Activated CD4-positive, alpha-beta T cell treated with anti-CD3 and anti-CD28 coated beads for 36 hours (primary cell): ENCODE measurements at regions not wholly inside any gene's neighbourhood (a gene's known extent, or its start where the extent isn't known, plus 50 kb on each side); places are given as distances from the start of the nearest gene placed in this dataset.
"Not testable (repeated sequence)": the region's sequence is repeated elsewhere in the genome, so short reads cannot be mapped to it uniquely, and the experiment has no call there.

Experiments used
- ATAC-seq: fragments of 200-7000 bp; cut with Tn5 transposase; one replicate; pipeline ENCODE4 v1.10.0; 2021; ENCODE audit warnings: mild to moderate bottlenecking, moderate library complexity
- CTCF ChIA-PET: fragments of 350-600 bp; sonication (Branson Sonifier 250); formaldehyde crosslinking; loops from one replicate; lab custom pipeline; 2021; ENCODE audit warnings: antibody characterized with exemption; lab: Charles Lee
- POLR2A ChIA-PET: fragments of 350-600 bp; sonication (Branson Sonifier 250); formaldehyde crosslinking; loops from one replicate; lab custom pipeline; 2021; ENCODE audit warnings: antibody characterized with exemption, inconsistent platforms; lab: Charles Lee
- DNase-seq: peaks from one replicate; pipeline ENCODE4 v3.0.0-alpha.2; 2020
- H3K27ac Mint-ChIP-seq: one replicate; pipeline ENCODE4 v1.8.0; 2021; ENCODE audit warnings: mixed read lengths
- H3K27me3 Mint-ChIP-seq: one replicate; pipeline ENCODE4 v1.8.0; 2021; ENCODE audit warnings: mixed read lengths
- H3K36me3 Mint-ChIP-seq: one replicate; pipeline ENCODE4 v1.8.0; 2021; ENCODE audit warnings: low read depth, mixed read lengths
- H3K4me1 Mint-ChIP-seq: one replicate; pipeline ENCODE4 v1.8.0; 2021; ENCODE audit warnings: mixed read lengths
- H3K4me3 Mint-ChIP-seq: one replicate; pipeline ENCODE4 v1.8.0; 2021; ENCODE audit warnings: mild to moderate bottlenecking, moderate library complexity, mixed read lengths
- H3K9me3 Mint-ChIP-seq: one replicate; pipeline ENCODE4 v1.8.0; 2021; ENCODE audit warnings: low read depth, mixed read lengths
- intact Hi-C, 2 experiments: fragments of 100-400 bp; cut with DNase I in 1 of 2; cut with micrococcal nuclease in 1 of 2; formaldehyde crosslinking; loops; one replicate each; pipeline versions ENCODE4 v1.14.2 to v1.15.1; 2022 to 2024; cut with DNase I, micrococcal nuclease

DNA sequence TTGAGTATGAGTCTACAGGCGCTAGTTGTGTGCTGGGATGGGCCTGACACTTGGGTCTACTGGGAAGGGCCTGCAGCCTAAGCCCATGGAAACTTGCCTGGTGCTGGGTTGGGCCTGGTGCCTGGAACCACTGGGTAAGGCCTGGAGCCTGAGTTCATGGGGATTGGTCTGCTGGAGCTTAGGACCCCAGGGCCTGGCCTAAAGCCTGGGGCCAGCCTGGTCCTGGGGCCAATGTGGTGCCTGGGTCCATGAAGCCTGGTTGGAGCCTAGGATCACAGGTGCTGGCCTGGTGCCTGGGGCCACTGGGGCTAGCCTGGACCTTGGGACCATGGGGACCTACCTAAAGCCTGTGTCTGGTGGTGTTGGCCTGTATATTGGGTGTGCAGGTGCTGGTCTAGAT is 270.3 kb upstream of the GRIA3 start:
- no peak for DNase-seq
- H3K36me3 Mint-ChIP-seq: no peaks in the 10 kb centered on the region
- POLR2A ChIA-PET: no interaction called here
- no peak for ATAC-seq
- H3K27ac Mint-ChIP-seq: no peak overlapping the region
- H3K9me3 Mint-ChIP-seq: no peaks in the 10 kb centered on the region
- intact Hi-C loops: no loop called here
- H3K4me3 Mint-ChIP-seq: no peak overlapping the region
- CTCF ChIA-PET: no interaction called here
- H3K27me3 Mint-ChIP-seq: no peaks in the 10 kb centered on the region
- H3K4me1 Mint-ChIP-seq: no peaks in the 10 kb centered on the region

DNA sequence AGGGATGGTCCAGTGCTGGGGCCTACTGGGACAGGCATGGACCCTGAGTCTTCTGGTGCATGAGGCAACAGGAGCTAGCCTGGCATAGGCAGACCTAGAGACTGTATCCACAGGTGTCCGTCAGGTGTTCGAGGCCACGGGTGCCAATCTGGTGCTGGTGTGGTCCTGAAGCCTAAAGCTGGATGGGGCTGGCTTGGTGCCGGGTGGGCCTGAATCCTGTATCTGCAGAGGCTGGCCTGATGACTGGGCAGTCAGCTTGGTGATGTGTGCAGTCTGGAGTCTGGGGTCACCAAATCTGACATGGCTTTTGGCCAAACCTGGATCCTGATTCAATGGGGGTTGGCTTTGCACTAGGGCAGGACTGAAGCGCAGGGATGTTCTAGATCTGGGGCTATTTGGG is 269.8 kb upstream of the GRIA3 start:
- no peak for DNase-seq
- H3K4me1 Mint-ChIP-seq: no peaks in the 10 kb centered on the region
- intact Hi-C loops: no loop called here
- H3K4me3 Mint-ChIP-seq: no peak overlapping the region
- ChIA-PET CTCF (no interaction called here), POLR2A (no interaction called here)
- no peak overlapping the region for H3K27ac Mint-ChIP-seq
- no peaks in the 10 kb centered on the region for H3K9me3 Mint-ChIP-seq
- H3K27me3 Mint-ChIP-seq: no peaks in the 10 kb centered on the region
- no peaks in the 10 kb centered on the region for H3K36me3 Mint-ChIP-seq
- no peak for ATAC-seq

DNA sequence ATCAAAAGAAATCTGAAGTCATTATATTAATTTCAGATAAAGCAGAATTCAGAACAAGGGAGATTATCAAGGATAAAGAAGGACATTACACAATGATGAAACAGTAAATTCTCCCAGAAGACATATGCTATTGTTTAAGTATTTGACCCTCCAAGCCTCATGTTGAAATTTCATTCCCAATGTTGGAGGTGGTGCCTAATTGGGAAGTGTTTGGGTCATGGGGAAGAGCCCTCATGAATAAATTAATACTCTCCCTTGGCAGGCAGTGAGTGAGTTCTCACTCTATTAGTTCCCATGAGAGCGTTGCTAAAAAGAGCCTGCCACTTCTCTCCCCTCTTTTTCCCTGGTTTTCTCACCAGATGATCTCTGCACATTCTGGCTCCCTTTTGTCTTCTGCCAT is 249.9 kb upstream of the GRIA3 start:
- Mint-ChIP-seq H3K4me1 (no peaks in the 10 kb centered on the region), H3K36me3 (no peaks in the 10 kb centered on the region), H3K27ac (no peak overlapping the region), H3K9me3 (peaks cover 3% of the 10 kb centered on the region), H3K4me3 (no peak overlapping the region), H3K27me3 (no peaks in the 10 kb centered on the region)
- ChIA-PET CTCF (no interaction called here), POLR2A (no interaction called here)
- no peak for DNase-seq
- ATAC-seq: no peak
- intact Hi-C loops: no loop called here

DNA sequence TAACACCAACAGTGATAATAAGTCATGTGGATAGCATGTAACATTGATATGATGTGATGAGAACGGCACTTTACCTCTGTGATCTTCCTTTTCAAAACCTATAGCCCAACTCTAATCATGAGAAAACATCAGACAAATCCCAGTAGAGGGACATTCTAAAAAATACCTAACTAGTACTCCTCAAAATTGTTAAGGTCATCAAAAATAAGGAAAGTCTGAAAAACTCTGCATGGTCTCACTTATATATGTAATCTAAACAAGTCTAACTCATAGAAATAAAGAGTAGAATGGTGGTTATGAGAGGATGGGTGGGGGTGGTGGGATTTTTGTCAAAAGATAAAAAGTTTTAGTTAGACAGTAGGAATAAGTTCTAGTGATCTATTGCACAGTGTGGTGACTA is 243.9 kb upstream of the GRIA3 start:
- H3K4me3 Mint-ChIP-seq: no peak overlapping the region
- no peak overlapping the region for H3K27ac Mint-ChIP-seq
- ATAC-seq (no peak), DNase-seq (no peak)
- intact Hi-C loops: no loop called here
- POLR2A ChIA-PET: no interaction called here
- H3K36me3 Mint-ChIP-seq: no peaks in the 10 kb centered on the region
- CTCF ChIA-PET: no interaction called here
- no peaks in the 10 kb centered on the region for H3K4me1 Mint-ChIP-seq
- no peaks in the 10 kb centered on the region for H3K27me3 Mint-ChIP-seq
- H3K9me3 Mint-ChIP-seq: no peaks in the 10 kb centered on the region

DNA sequence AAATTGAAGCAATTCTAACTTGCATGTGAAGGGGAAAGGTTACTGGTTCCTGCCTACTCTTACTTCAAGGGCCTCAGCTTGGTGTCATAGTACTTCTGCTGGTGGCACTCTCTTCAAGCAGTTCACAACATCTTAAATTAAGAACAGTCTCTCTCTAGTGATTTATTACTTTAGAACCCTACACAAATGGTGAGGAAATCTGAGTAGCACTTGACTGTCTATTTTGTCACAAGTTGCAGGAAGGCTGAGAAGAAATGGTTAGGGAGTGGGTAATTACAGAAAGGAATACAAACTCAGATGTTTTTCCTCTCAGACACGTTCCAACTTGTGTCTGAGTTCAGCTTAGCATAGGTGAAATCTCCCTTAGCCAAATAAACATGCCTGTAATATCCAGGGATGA is 242.3 kb upstream of the GRIA3 start:
- Mint-ChIP-seq H3K4me3 (no peak overlapping the region), H3K36me3 (no peaks in the 10 kb centered on the region), H3K27me3 (no peaks in the 10 kb centered on the region), H3K27ac (no peak overlapping the region), H3K9me3 (no peaks in the 10 kb centered on the region), H3K4me1 (no peaks in the 10 kb centered on the region)
- ATAC-seq (no peak), DNase-seq (no peak)
- intact Hi-C loops: no loop called here
- CTCF ChIA-PET: no interaction called here
- POLR2A ChIA-PET: no interaction called here

DNA sequence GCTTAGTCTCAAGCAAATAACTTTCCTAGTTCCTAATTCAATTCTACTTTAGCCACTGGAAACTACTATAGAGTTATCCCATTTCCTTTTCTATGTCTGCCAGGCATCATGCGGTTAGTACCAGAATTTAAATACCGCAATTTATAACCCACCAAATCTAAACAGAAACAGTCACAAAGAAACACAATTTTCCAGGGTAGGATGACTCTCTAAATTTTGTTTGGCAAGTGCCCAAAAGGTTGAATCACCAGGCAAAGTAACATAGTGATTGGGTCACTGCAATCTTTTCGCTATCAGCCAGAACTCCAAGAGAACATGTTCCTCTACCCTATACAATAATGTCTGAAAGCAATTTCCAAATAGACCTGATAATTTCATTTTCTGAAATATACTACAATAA is 240.2 kb upstream of the GRIA3 start:
- Mint-ChIP-seq H3K36me3 (no peaks in the 10 kb centered on the region), H3K4me1 (no peaks in the 10 kb centered on the region), H3K27me3 (no peaks in the 10 kb centered on the region), H3K9me3 (no peaks in the 10 kb centered on the region), H3K4me3 (no peak overlapping the region), H3K27ac (no peak overlapping the region)
- ATAC-seq: no peak
- CTCF ChIA-PET: interaction anchor here (0.7 to 1.0 kb wide), 2 partner anchors 34 to 128 kb away, joined by 3 read pairs; no protein-coding TSS in a partner anchor
- no peak for DNase-seq
- intact Hi-C loops: no loop called here
- POLR2A ChIA-PET: no interaction called here

DNA sequence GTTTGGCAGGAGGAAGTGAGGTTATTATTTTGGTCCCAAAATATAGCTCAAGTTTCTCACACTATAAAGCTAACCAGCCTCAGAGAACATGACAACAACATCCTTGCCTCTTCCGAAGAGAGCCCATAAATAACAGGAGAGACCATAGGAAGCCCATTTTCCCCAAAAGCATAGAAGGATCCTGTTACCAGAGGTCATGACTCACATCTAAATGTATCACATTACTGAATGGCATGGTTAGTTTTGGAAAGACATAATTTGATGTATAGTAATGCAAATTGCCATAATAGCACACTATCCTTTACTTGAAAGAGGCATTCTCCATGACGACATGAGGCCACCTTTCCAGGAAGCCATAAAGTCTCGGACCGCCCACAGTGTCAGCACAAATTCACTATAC is 238.8 kb upstream of the GRIA3 start:
- no peak for DNase-seq
- no peak overlapping the region for H3K4me3 Mint-ChIP-seq

DNA sequence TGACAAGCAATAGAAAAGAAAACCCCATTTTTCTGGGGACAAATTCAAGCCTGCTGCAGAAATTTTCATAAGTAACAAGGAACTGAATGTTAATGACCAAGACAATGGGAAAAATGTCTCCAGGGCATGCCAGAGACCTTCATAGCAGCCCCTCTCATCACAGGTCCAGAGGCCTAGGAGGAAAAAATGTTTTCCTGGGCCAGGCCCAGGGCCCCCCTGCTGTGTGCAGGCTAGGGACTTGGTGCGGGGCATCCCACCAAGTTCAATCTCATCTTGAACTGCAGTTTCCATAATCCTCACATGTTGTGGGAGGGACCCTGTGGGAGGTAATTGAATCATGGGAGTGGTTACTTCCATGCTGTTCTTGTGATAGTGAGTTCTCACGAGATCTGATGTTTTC is 211.5 kb upstream of the GRIA3 start:
- Mint-ChIP-seq H3K36me3 (no peaks in the 10 kb centered on the region), H3K4me3 (no peak overlapping the region), H3K27ac (no peak overlapping the region), H3K27me3 (no peaks in the 10 kb centered on the region), H3K4me1 (no peaks in the 10 kb centered on the region), H3K9me3 (peaks cover 6% of the 10 kb centered on the region)
- CTCF ChIA-PET: no interaction called here
- DNase-seq (no peak), ATAC-seq (no peak)
- POLR2A ChIA-PET: no interaction called here
- intact Hi-C loops: no loop called here

More for the DNA sequence above, 238.8 kb upstream of the GRIA3 start:
- H3K27ac Mint-ChIP-seq: no peak overlapping the region
- H3K36me3 Mint-ChIP-seq: no peaks in the 10 kb centered on the region
- no peaks in the 10 kb centered on the region for H3K27me3 Mint-ChIP-seq
- POLR2A ChIA-PET: no interaction called here
- ATAC-seq: no peak
- H3K4me1 Mint-ChIP-seq: no peaks in the 10 kb centered on the region
- no peaks in the 10 kb centered on the region for H3K9me3 Mint-ChIP-seq
- intact Hi-C loops: no loop called here
- CTCF ChIA-PET: no interaction called here

DNA sequence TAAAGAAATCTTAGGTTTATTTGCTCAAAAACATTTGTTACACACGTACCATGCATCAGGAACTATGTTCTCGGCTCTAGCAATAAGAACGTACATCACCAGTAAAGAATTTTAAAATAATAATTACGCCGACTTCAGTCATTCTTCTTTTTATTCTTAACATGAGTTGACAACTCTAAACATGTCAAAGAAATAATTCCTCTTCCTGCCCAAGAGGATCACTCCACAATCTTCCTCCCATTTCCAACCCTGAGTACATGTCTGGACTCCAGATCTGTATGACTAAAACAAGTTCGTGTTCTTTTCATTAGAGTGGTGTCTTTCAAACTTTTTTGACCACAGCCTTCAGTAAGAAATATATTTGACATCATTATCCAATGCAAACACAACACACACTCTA is 201.6 kb upstream of the GRIA3 start:
- Mint-ChIP-seq H3K9me3 (no peaks in the 10 kb centered on the region), H3K27me3 (no peaks in the 10 kb centered on the region), H3K4me3 (no peak overlapping the region), H3K4me1 (no peaks in the 10 kb centered on the region), H3K36me3 (no peaks in the 10 kb centered on the region), H3K27ac (no peak overlapping the region)
- ChIA-PET CTCF (no interaction called here), POLR2A (no interaction called here)
- intact Hi-C loops: no loop called here
- ATAC-seq: no peak
- DNase-seq: no peak

DNA sequence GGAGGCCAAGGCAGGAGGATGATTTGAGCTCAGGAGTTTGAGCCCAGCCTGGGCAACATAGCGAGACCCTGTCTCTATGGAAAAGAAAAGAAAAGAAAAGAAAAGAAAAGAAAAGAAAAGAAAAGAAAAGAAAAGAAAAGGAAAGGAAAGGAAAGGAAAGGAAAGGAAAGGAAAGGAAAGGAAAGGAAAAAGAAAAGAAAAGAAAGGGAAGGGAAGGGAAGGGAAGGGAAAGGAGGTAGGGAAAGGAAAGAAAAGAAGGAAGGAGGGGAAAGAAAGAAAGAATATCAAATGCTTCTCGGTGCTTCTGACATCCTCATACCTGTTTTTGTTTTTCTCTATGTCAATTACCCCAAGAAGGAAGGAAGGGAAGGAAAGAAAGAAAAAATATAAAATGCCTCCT is 181.2 kb upstream of the GRIA3 start:
- intact Hi-C loops, H3K9me3 Mint-ChIP-seq, H3K36me3 Mint-ChIP-seq, H3K4me1 Mint-ChIP-seq, POLR2A ChIA-PET, H3K27me3 Mint-ChIP-seq, ATAC-seq, DNase-seq, H3K4me3 Mint-ChIP-seq, H3K27ac Mint-ChIP-seq: not testable (repeated sequence)
- CTCF ChIA-PET: interaction anchor here (0.6 kb wide), 1 partner anchor 12 kb away, joined by 3 read pairs; no protein-coding TSS in a partner anchor

DNA sequence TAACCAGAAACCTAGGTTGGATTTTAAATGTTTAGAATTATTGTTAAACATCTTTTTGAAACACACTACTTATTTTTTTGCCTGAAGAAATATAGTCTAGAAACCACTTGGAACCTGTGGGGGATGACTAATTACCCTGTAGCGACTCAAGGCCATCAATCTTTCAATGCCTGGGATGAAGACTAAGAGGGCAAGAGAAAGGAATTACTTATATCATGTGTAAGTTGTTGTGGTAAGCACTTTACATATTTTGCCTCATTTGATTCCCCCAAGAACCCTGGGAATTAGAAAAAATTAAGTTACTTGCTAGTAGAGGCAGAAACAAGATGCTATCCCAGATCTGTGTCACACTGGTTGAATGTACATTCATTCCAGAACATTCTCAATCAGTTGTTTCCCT is 170.9 kb upstream of the GRIA3 start:
- DNase-seq (no peak), ATAC-seq (no peak)
- POLR2A ChIA-PET: no interaction called here
- no peak overlapping the region for H3K4me3 Mint-ChIP-seq
- CTCF ChIA-PET: no interaction called here
- intact Hi-C loops: no loop called here
- H3K27me3 Mint-ChIP-seq: no peaks in the 10 kb centered on the region
- H3K4me1 Mint-ChIP-seq: no peaks in the 10 kb centered on the region
- peaks cover 2% of the 10 kb centered on the region for H3K9me3 Mint-ChIP-seq
- no peak overlapping the region for H3K27ac Mint-ChIP-seq
- H3K36me3 Mint-ChIP-seq: no peaks in the 10 kb centered on the region

DNA sequence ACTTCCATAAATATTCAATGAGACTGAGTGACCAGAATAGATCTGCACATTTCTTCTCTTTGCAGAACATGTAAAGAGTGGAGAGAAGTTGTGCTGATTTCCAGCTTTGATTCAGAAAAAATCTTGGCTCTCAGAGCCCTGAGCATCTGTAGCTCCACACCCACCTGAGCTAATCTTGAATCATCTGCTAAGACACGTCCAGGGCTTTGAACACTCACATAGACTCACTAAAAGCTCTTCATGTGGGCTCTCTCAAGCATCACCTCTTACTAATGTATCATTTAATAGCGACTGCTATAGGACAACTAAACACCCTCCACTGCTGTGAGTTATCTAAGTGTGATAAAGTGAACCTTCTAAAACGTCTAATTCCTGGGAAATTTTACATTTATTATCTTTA is 147.7 kb upstream of the GRIA3 start:
- H3K4me1 Mint-ChIP-seq: no peaks in the 10 kb centered on the region
- no peaks in the 10 kb centered on the region for H3K9me3 Mint-ChIP-seq
- H3K36me3 Mint-ChIP-seq: no peaks in the 10 kb centered on the region
- intact Hi-C loops: no loop called here
- ChIA-PET POLR2A (no interaction called here), CTCF (no interaction called here)
- no peak overlapping the region for H3K27ac Mint-ChIP-seq
- DNase-seq (no peak), ATAC-seq (no peak)
- no peak overlapping the region for H3K4me3 Mint-ChIP-seq
- H3K27me3 Mint-ChIP-seq: no peaks in the 10 kb centered on the region

DNA sequence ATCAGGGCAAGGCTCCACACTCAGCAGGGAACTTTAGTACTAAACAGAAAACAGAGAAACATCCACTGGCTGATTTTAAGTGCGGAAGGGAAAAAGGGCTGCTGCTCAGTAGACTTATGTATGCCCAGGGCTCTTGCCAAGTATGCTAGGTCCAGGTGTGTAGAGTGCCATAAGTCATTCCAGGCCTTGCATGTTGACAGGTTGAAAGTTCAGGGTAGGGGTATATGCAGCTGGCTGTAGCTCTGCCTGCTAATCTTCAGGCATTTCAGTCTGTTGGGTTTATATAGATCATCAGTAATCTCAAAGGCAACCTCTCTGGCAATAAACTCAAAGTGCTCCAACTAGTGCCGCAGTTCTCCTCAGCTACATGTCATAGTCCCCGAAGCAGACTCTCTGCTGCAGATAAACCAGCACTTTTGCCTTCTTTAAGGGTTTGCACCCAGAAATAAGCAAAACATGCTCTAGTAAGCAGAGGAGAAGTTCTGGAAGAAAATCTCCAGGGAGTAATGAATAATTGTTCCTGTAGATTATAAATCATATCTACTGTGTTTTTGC is 134.9 kb upstream of the GRIA3 start:
- no peaks in the 10 kb centered on the region for H3K9me3 Mint-ChIP-seq
- CTCF ChIA-PET: no interaction called here
- ATAC-seq (no peak), DNase-seq (no peak)
- H3K36me3 Mint-ChIP-seq: no peaks in the 10 kb centered on the region
- intact Hi-C loops: no loop called here
- no peak overlapping the region for H3K27ac Mint-ChIP-seq
- POLR2A ChIA-PET: no interaction called here
- H3K4me1 Mint-ChIP-seq: no peaks in the 10 kb centered on the region
- H3K4me3 Mint-ChIP-seq: no peak overlapping the region
- H3K27me3 Mint-ChIP-seq: no peaks in the 10 kb centered on the region
